ENCODE measurements at regions not wholly inside any gene's neighbourhood (a gene's known extent, or its start where the extent isn't known, plus 50 kb on each side); places are given as distances from the start of the nearest gene placed in this dataset.

DNA sequence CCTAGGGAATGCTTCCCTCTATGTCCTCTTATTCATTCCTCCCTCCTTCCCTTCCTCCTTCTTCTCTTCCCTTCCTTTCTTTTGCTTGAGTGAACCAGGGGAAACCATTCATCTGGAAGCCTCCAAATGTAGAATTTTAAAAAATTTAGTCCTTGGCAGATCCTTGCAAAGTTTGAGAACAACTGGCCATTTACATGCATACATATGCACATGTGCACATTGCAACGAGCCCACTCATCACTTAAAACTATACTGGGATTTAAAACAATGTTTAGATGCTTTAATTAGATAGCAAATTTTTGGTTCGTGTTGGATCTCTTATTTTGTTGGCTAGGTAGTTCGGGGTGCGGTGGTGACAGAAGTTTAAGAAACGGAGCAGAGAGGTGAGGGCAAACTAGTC is 68.0 kb upstream of the HMGA2 start:
- Histone ChIP-seq H3K9me3 (replicated peaks; ENCODE audit: control insufficient read depth, low read depth, low read length) (no peaks in the 10 kb centered on the region), H3K27ac (ENCODE audit: low read length) (no peak overlapping the region), H3K4me3 (ENCODE audit: low read length) (no peak overlapping the region), H3K36me3 (ENCODE audit: control insufficient read depth, insufficient read depth, low read length) (no peaks in the 10 kb centered on the region), H3K4me1 (ENCODE audit: control insufficient read depth, insufficient read depth, low read length) (peaks cover 2% of the 10 kb centered on the region), H3K27me3 (ENCODE audit: control insufficient read depth, insufficient read depth, low read length) (peaks cover 3% of the 10 kb centered on the region)
- DNase-seq = no peak
- no CpG with 5 or more reads among the region's 5 CpGs for WGBS (ENCODE audit: insufficient coverage)

DNA sequence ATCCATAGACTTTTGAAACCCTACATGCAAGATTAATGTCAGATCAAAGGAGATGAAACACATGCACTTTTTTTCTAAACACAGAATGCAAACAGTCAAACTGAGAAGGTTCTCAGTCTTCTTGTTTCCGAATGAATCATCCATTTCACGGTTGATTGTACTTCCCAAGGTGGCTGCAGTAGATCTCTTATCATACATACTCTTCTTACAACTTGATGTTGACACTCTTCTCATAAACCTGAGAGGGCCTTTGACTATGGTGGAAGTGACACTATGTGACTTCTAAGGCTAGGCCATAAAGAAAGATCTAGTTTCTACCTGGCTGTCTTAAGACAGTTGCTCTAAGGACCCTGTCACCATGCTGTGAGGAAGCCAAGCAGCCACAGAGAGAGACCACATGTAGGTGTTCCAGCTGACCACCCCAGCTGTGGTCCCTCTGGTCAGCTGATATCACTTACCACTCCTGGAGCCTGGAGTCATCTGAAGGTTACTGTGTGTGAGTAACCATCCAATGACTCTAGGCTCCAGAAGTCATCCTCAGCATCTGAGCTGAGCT is 67.2 kb upstream of the HMGA2 start:
- no peak for DNase-seq
- WGBS (ENCODE audit: insufficient coverage) = no CpG with 5 or more reads among the region's 2 CpGs
- H3K27ac ChIP-seq (ENCODE audit: low read length) = no peak overlapping the region
- H3K27me3 ChIP-seq (ENCODE audit: control insufficient read depth, insufficient read depth, low read length) = peaks cover 3% of the 10 kb centered on the region
- no peaks in the 10 kb centered on the region for H3K9me3 ChIP-seq (replicated peaks; ENCODE audit: control insufficient read depth, low read depth, low read length)
- no peaks in the 10 kb centered on the region for H3K36me3 ChIP-seq (ENCODE audit: control insufficient read depth, insufficient read depth, low read length)
- H3K4me3 ChIP-seq (ENCODE audit: low read length) = no peak overlapping the region
- H3K4me1 ChIP-seq (ENCODE audit: control insufficient read depth, insufficient read depth, low read length) = peaks cover 2% of the 10 kb centered on the region

DNA sequence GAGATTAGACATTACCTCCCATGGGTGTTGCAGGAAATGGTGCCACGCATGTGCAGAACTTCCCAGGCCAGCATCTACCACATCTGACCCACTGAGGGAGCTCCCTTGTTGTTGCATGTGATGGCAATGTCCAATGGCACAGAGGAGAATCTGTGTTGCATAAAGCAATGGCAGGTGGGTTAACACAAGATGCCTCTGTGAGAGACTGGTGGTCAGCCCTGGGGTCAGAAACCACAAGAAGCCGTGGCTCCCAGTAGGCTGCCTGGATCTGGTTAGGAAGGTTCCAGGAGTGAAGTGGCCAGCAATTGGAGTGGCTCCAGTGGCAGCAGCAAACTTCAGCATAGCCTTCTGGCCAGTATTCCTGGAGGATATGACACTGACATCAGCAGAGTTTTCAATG is 65.9 kb upstream of the HMGA2 start:
- peaks cover 2% of the 10 kb centered on the region for H3K4me1 ChIP-seq (ENCODE audit: control insufficient read depth, insufficient read depth, low read length)
- no peaks in the 10 kb centered on the region for H3K36me3 ChIP-seq (ENCODE audit: control insufficient read depth, insufficient read depth, low read length)
- H3K4me3 ChIP-seq (ENCODE audit: low read length) = no peak overlapping the region
- WGBS (ENCODE audit: insufficient coverage) = 78% methylated on average over 1 of the region's 2 CpGs
- peaks cover 3% of the 10 kb centered on the region for H3K27me3 ChIP-seq (ENCODE audit: control insufficient read depth, insufficient read depth, low read length)
- H3K27ac ChIP-seq (ENCODE audit: low read length) = no peak overlapping the region
- DNase-seq = no peak
- H3K9me3 ChIP-seq (replicated peaks; ENCODE audit: control insufficient read depth, low read depth, low read length) = no peaks in the 10 kb centered on the region

DNA sequence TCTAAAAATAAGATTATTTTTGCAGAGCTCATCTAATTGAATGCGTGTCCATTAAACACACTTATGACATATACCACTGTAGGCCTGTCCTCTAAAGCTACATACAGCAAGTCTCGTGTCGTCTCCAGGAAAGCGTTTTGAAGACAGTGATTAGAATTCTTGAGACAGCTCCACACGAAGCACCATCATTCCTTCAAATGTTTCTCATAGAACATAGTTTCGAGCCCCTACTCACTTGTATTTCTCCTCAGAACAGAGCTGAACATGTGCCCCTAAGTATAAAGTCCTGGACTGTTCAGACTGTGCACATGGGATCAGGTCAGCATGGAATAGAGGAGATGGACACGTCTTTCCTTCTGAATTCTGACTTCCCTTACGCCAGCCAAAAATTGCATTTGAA is 64.5 kb upstream of the HMGA2 start:
- Histone ChIP-seq H3K27ac (ENCODE audit: low read length) (no peak overlapping the region), H3K4me1 (ENCODE audit: control insufficient read depth, insufficient read depth, low read length) (peaks cover under 1% of the 10 kb centered on the region), H3K27me3 (ENCODE audit: control insufficient read depth, insufficient read depth, low read length) (peaks cover 1% of the 10 kb centered on the region), H3K9me3 (replicated peaks; ENCODE audit: control insufficient read depth, low read depth, low read length) (no peaks in the 10 kb centered on the region), H3K4me3 (ENCODE audit: low read length) (no peak overlapping the region), H3K36me3 (ENCODE audit: control insufficient read depth, insufficient read depth, low read length) (no peaks in the 10 kb centered on the region)
- no peak for DNase-seq
- WGBS (ENCODE audit: insufficient coverage) = 86% methylated on average over 6 of the region's 8 CpGs

DNA sequence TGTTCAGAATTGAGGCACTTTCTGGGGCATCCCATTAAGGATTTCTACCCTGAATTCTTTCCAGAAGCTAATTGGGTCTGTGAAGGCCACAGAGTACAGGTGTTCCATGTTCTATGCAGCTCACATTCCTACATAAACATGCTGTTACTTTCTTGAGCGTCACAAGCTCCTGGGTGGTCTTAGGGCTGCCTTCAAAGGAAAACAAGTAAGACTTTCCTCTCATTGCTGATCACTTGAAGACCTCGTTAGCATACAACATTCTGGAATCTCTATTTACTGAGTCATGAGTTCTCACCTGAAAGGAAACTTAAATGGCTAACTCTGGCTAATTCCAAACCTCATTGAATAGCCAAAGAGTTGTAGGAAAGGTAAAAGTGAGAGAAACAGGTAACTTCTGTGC is 63.0 kb upstream of the HMGA2 start:
- H3K4me1 ChIP-seq (ENCODE audit: control insufficient read depth, insufficient read depth, low read length) = no peaks in the 10 kb centered on the region
- H3K4me3 ChIP-seq (ENCODE audit: low read length) = no peak overlapping the region
- no peaks in the 10 kb centered on the region for H3K36me3 ChIP-seq (ENCODE audit: control insufficient read depth, insufficient read depth, low read length)
- no peaks in the 10 kb centered on the region for H3K9me3 ChIP-seq (replicated peaks; ENCODE audit: control insufficient read depth, low read depth, low read length)
- 73% methylated on average over 1 of the region's 2 CpGs for WGBS (ENCODE audit: insufficient coverage)
- no peak overlapping the region for H3K27ac ChIP-seq (ENCODE audit: low read length)
- DNase-seq = no peak
- H3K27me3 ChIP-seq (ENCODE audit: control insufficient read depth, insufficient read depth, low read length) = no peaks in the 10 kb centered on the region

DNA sequence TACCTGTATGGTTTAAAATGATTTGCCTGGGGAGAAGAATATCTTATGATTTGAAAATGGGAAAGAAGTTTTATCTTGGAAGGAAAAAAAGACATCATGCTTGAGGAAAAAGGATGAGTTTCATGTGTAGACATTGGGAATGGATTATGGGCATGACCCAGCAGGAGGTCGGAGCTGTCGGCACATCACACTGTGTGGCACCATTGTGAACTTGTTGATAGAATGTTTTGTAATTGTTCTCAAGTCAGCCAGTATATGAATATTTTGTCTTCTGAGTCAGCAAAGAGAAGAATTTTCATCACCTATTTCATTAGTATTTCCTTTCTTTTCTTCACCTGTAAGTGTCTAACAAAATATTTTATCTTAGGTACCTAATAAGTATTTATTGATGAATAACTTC is 60.0 kb upstream of the HMGA2 start:
- Histone ChIP-seq H3K27me3 (ENCODE audit: control insufficient read depth, insufficient read depth, low read length) (no peaks in the 10 kb centered on the region), H3K9me3 (replicated peaks; ENCODE audit: control insufficient read depth, low read depth, low read length) (no peaks in the 10 kb centered on the region), H3K27ac (ENCODE audit: low read length) (no peak overlapping the region)

DNA sequence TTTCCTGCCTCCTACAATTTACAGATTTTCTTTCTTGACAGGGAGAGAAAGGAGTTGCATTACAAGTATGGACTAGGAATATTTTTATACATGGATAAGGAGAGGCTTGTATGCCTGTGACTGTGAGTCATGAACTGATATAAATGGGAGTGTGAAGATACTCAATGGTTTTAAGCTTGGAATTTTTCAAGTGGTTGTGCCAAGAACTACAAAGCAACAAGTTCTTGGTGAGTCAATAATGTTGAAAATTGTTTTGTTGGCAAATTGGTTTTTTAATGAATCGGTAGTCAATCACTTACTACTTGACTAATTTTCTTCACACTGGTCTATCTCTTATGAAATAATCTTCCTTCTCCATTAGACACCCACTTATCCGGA is 58.9 kb upstream of the HMGA2 start:
- Histone ChIP-seq H3K36me3 (ENCODE audit: control insufficient read depth, insufficient read depth, low read length) (no peaks in the 10 kb centered on the region), H3K27me3 (ENCODE audit: control insufficient read depth, insufficient read depth, low read length) (no peaks in the 10 kb centered on the region), H3K9me3 (replicated peaks; ENCODE audit: control insufficient read depth, low read depth, low read length) (no peaks in the 10 kb centered on the region), H3K4me1 (ENCODE audit: control insufficient read depth, insufficient read depth, low read length) (no peaks in the 10 kb centered on the region), H3K4me3 (ENCODE audit: low read length) (no peak overlapping the region), H3K27ac (ENCODE audit: low read length) (no peak overlapping the region)
- WGBS (ENCODE audit: insufficient coverage) = no CpG with 5 or more reads among the region's 2 CpGs
- DNase-seq = no peak

More for the DNA sequence above, 60.0 kb upstream of the HMGA2 start:
- Histone ChIP-seq H3K36me3 (ENCODE audit: control insufficient read depth, insufficient read depth, low read length) (no peaks in the 10 kb centered on the region), H3K4me3 (ENCODE audit: low read length) (no peak overlapping the region), H3K4me1 (ENCODE audit: control insufficient read depth, insufficient read depth, low read length) (no peaks in the 10 kb centered on the region)
- no peak for DNase-seq
- WGBS (ENCODE audit: insufficient coverage) = no CpG with 5 or more reads among the region's 2 CpGs

DNA sequence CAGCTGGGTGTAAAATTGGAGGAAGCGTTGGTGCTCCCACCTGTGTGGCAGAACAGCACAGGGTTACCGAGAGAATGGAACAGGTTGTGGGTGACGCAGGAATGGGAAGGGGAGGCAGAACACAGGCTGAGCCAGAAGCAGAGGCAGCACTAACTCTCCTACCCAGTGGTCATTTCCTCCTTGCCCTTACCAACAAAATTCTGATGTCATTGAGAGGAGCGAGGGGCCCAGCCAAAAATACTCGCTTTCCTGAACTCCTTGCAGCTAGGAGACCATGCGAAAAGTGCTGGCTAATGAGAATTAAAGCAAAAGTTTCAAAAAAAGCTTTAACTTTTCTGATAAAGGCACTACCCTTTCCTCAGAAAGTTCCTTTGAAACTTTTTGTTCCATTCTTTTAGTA is 54.4 kb upstream of the HMGA2 start:
- Histone ChIP-seq H3K4me3 (ENCODE audit: low read length) (no peak overlapping the region), H3K27me3 (ENCODE audit: control insufficient read depth, insufficient read depth, low read length) (no peaks in the 10 kb centered on the region), H3K27ac (ENCODE audit: low read length) (no peak overlapping the region), H3K36me3 (ENCODE audit: control insufficient read depth, insufficient read depth, low read length) (no peaks in the 10 kb centered on the region), H3K4me1 (ENCODE audit: control insufficient read depth, insufficient read depth, low read length) (no peaks in the 10 kb centered on the region), H3K9me3 (replicated peaks; ENCODE audit: control insufficient read depth, low read depth, low read length) (no peaks in the 10 kb centered on the region)
- WGBS (ENCODE audit: insufficient coverage) = 75% methylated on average over 2 of the region's 6 CpGs
- DNase-seq = no peak
